Smooth muscle cell (in vitro differentiated cells): ENCODE measurements at regions not wholly inside any gene's neighbourhood (a gene's known extent, or its start where the extent isn't known, plus 50 kb on each side); places are given as distances from the start of the nearest gene placed in this dataset.
A peak's percentile ranks its signal among the peaks of the same experiment; 100 is the strongest.

ENCODE experiments used
- DNase-seq: peaks from one replicate; lab custom pipeline; 2025; ENCODE audit not compliant: unreplicated experiment; lab: John Stamatoyannopoulos, UW
- H2AFZ ChIP-seq: fragments of 200-600 bp; sonication (generic); 2 replicates; pipeline ENCODE4 v1.6.0; 2016; ENCODE audit warnings: antibody characterized with exemption, low read depth, mild to moderate bottlenecking
- H3F3A ChIP-seq: fragments of 200-600 bp; sonication (generic); 2 replicates; pipeline ENCODE4 v1.6.0; 2017; ENCODE audit warnings: antibody characterized with exemption, low read depth
- H3K27ac ChIP-seq: fragments of 200-600 bp; sonication (generic); 2 replicates; pipeline ENCODE4 v1.5.1; 2016; ENCODE audit warnings: low read depth, mild to moderate bottlenecking
- H3K27me3 ChIP-seq: fragments of 200-600 bp; sonication (generic); 2 replicates; pipeline ENCODE4 v1.6.1; 2016; ENCODE audit warnings: low read depth, mild to moderate bottlenecking
- H3K36me3 ChIP-seq: fragments of 200-600 bp; sonication (generic); 2 replicates; pipeline ENCODE4 v1.5.1; 2016; ENCODE audit warnings: low read depth
- H3K4me1 ChIP-seq: fragments of 200-600 bp; sonication (generic); 2 replicates; pipeline ENCODE4 v1.5.1; 2016; ENCODE audit warnings: low read depth
- H3K4me2 ChIP-seq: fragments of 200-600 bp; sonication (generic); 2 replicates; pipeline ENCODE4 v1.6.0; 2016; ENCODE audit warnings: mild to moderate bottlenecking
- H3K4me3 ChIP-seq: fragments of 200-600 bp; sonication (generic); 2 replicates; pipeline ENCODE4 v1.5.1; 2016; ENCODE audit warnings: mild to moderate bottlenecking
- H3K79me2 ChIP-seq: fragments of 200-600 bp; sonication (generic); 2 replicates; pipeline ENCODE4 v1.6.0; 2016; ENCODE audit warnings: low read depth, mild to moderate bottlenecking
- H3K9ac ChIP-seq: fragments of 200-600 bp; sonication (generic); 2 replicates; pipeline ENCODE4 v1.6.0; 2016; ENCODE audit warnings: low read depth
- H3K9me3 ChIP-seq: fragments of 200-600 bp; sonication (generic); replicated peaks from 2 replicates; pipeline ENCODE4 v1.5.1; 2016; ENCODE audit warnings: low read depth
- H4K20me1 ChIP-seq: fragments of 200-600 bp; sonication (generic); 2 replicates; pipeline ENCODE4 v1.6.0; 2016; ENCODE audit warnings: low read depth
- CTCF ChIP-seq: fragments of 200-600 bp; sonication (generic); IDR thresholded peaks from 2 replicates; pipeline ENCODE4 v1.5.1; 2017; ENCODE audit warnings: borderline replicate concordance, mild to moderate bottlenecking, antibody characterized with exemption; ENCODE audit not compliant: insufficient read depth, poor library complexity, severe bottlenecking
- WGBS: methylation state at CpG from one replicate; pipeline ENCODE4 v1.1.7; 2016; ENCODE audit warnings: low lambda C conversion rate; 5-methylcytosine and 5-hydroxymethylcytosine counted together

- DNase-seq, result no peak
- H3K4me3 ChIP-seq, result peak overlapping the region; percentile 56
- H2AFZ ChIP-seq, result peak overlapping the region; percentile 9
- no peaks in the 10 kb centered on the region for H3F3A ChIP-seq
- no peaks in the 10 kb centered on the region for H4K20me1 ChIP-seq
- H3K4me1 ChIP-seq, result peaks cover 13% of the 10 kb centered on the region
- H3K9me3 ChIP-seq, result no peaks in the 10 kb centered on the region
- H3K27ac ChIP-seq, result no peak overlapping the region
- no peaks in the 10 kb centered on the region for H3K36me3 ChIP-seq
- H3K9ac ChIP-seq, result no peak overlapping the region
- peaks cover 90% of the 10 kb centered on the region for H3K27me3 ChIP-seq
- peak overlapping the region; percentile 84 for H3K4me2 ChIP-seq
- 1% methylated on average over 36 of the region's 41 CpGs for WGBS
- TF ChIP-seq CTCF, result no peak
- H3K79me2 ChIP-seq, result no peaks in the 10 kb centered on the region
These were observed 222.6 kb downstream of the MEF2C start for GRCh38 chr5:88660264-88660946.

GRCh38 chr5:88659529-88660263, 223.3 kb downstream of the MEF2C start:
- H2AFZ ChIP-seq, result peak overlapping the region; percentile 41
- no peak for DNase-seq
- no peaks in the 10 kb centered on the region for H3F3A ChIP-seq
- no peaks in the 10 kb centered on the region for H3K79me2 ChIP-seq
- H3K4me3 ChIP-seq, result peak overlapping the region; percentile 11
- no peaks in the 10 kb centered on the region for H3K9me3 ChIP-seq
- H4K20me1 ChIP-seq, result no peaks in the 10 kb centered on the region
- no peak overlapping the region for H3K27ac ChIP-seq
- TF ChIP-seq CTCF, result no peak
- 9% methylated on average over 32 of the region's 32 CpGs for WGBS
- H3K27me3 ChIP-seq, result peaks cover 89% of the 10 kb centered on the region
- no peaks in the 10 kb centered on the region for H3K36me3 ChIP-seq
- peaks cover 13% of the 10 kb centered on the region for H3K4me1 ChIP-seq
- H3K9ac ChIP-seq, result no peak overlapping the region
- peak overlapping the region; percentile 84 for H3K4me2 ChIP-seq

- H2AFZ ChIP-seq, result no peak overlapping the region
- H3K79me2 ChIP-seq, result no peaks in the 10 kb centered on the region
- H3F3A ChIP-seq, result no peaks in the 10 kb centered on the region
- no peak overlapping the region for H3K27ac ChIP-seq
- peaks cover 13% of the 10 kb centered on the region for H3K4me1 ChIP-seq
- H3K9me3 ChIP-seq, result no peaks in the 10 kb centered on the region
- no peak overlapping the region for H3K9ac ChIP-seq
- H3K4me2 ChIP-seq, result no peak overlapping the region
- H3K4me3 ChIP-seq, result no peak overlapping the region
- WGBS, result 83% methylated on average over 4 of the region's 4 CpGs
- TF ChIP-seq CTCF, result no peak
- H3K27me3 ChIP-seq, result peaks cover 87% of the 10 kb centered on the region
- H4K20me1 ChIP-seq, result no peaks in the 10 kb centered on the region
- no peaks in the 10 kb centered on the region for H3K36me3 ChIP-seq
- no peak for DNase-seq
These were observed 224.1 kb downstream of the MEF2C start for GRCh38 chr5:88658886-88659285.
